GM06990 (cell line): ENCODE measurements at regions not wholly inside any gene's neighbourhood (a gene's known extent, or its start where the extent isn't known, plus 50 kb on each side); places are given as distances from the start of the nearest gene placed in this dataset.

ENCODE experiments used
- DNase-seq: peaks from one replicate; pipeline ENCODE4 v3.0.0-alpha.2; 2011; ENCODE audit not compliant: insufficient read length; ENCODE audit errors: extremely low read depth
- H3K27me3 ChIP-seq: replicated peaks from 2 replicates; pipeline ENCODE4 v1.6.0; 2011; ENCODE audit warnings: low read length; ENCODE audit not compliant: control insufficient read depth, insufficient read depth
- H3K36me3 ChIP-seq: 2 replicates; pipeline ENCODE4 v1.5.1; 2011; ENCODE audit warnings: low read length; ENCODE audit not compliant: control insufficient read depth, insufficient read depth
- H3K4me3 ChIP-seq: replicated peaks from 2 replicates; pipeline ENCODE4 v1.5.1; 2011; ENCODE audit warnings: low read depth, mild to moderate bottlenecking, control low read depth, low read length
- TF ChIP-seq, protein P1 (sequence below): IDR thresholded peaks from 2 replicates; pipeline ENCODE4 v1.5.1; 2011; ENCODE audit warnings: low read length, control low read depth, mild to moderate bottlenecking, inconsistent platforms; ENCODE audit not compliant: insufficient read depth, poor library complexity, severe bottlenecking

DNA sequence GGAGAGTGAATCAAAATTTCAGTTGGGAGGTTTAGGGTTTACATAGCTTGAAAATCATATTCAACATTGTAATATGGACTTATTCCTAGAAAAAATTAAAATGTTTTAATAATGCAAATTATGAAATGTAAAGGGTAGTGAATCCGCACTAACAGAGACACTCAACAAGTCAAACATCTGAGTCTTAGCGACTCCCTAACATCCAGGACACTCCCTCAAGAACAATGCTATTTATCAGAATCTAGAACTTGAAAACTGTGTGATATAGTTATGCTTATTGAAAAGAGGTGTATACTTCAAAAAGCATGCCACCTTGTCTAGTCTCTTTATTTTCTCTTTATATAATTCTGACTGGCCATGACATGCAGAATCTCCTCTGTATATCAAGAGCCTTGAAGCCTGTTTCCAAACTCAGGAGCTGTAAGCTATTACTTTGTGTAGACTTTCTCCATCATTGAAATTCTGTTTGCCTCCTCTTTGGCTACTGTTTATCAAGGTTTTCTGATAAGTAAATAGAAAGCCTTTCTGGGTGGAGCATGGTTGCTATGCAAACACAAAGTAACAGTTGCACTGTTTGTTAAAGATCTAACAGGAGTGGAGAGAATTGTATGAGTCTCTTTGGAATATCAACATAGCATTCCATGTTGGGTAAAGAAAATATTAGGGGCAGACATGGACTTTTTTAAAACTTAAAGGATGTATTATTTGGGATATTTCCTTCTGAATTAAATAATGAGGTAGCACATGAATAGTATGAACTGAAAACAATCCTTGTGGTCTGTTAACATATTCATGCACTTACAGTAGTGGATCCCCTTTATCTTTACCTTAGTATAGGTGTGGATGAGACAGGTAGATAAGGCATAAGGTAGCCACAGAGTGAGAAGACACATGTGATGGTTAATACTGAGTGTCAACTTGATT lies 56.4 kb upstream of the MBNL2 start:
- DNase-seq = no peak
- no peak overlapping the region for H3K4me3 ChIP-seq
- TF ChIP-seq, protein P1, sequence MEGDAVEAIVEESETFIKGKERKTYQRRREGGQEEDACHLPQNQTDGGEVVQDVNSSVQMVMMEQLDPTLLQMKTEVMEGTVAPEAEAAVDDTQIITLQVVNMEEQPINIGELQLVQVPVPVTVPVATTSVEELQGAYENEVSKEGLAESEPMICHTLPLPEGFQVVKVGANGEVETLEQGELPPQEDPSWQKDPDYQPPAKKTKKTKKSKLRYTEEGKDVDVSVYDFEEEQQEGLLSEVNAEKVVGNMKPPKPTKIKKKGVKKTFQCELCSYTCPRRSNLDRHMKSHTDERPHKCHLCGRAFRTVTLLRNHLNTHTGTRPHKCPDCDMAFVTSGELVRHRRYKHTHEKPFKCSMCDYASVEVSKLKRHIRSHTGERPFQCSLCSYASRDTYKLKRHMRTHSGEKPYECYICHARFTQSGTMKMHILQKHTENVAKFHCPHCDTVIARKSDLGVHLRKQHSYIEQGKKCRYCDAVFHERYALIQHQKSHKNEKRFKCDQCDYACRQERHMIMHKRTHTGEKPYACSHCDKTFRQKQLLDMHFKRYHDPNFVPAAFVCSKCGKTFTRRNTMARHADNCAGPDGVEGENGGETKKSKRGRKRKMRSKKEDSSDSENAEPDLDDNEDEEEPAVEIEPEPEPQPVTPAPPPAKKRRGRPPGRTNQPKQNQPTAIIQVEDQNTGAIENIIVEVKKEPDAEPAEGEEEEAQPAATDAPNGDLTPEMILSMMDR = no peak
- no peaks in the 10 kb centered on the region for H3K36me3 ChIP-seq
- no peaks in the 10 kb centered on the region for H3K27me3 ChIP-seq

DNA sequence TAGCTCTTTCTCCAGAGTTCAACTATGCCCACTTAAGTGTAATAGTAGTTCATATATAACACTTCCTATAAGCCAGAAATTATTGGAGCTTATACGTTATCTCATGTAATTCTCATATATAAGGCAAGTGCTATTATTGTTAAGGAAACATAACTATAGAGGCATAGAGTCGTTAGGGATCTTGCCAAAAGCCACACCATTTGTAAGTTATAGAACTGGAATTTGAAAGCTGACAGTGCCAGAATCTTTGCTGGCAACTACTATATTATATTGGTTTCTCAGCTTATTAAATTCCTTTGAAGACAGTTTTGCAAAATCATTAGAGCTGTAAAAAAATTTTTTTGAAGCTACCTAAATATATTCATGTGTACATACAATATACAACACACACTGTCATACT lies 51.0 kb upstream of the MBNL2 start:
- H3K36me3 ChIP-seq = no peaks in the 10 kb centered on the region
- no peaks in the 10 kb centered on the region; the same call in none of the 2 replicates for H3K27me3 ChIP-seq
- DNase-seq = no peak
- no peak overlapping the region for H3K4me3 ChIP-seq
- TF ChIP-seq, protein P1 = no peak
